ENCODE measurements at regions not wholly inside any gene's neighbourhood (a gene's known extent, or its start where the extent isn't known, plus 50 kb on each side); places are given as distances from the start of the nearest gene placed in this dataset.

DNA sequence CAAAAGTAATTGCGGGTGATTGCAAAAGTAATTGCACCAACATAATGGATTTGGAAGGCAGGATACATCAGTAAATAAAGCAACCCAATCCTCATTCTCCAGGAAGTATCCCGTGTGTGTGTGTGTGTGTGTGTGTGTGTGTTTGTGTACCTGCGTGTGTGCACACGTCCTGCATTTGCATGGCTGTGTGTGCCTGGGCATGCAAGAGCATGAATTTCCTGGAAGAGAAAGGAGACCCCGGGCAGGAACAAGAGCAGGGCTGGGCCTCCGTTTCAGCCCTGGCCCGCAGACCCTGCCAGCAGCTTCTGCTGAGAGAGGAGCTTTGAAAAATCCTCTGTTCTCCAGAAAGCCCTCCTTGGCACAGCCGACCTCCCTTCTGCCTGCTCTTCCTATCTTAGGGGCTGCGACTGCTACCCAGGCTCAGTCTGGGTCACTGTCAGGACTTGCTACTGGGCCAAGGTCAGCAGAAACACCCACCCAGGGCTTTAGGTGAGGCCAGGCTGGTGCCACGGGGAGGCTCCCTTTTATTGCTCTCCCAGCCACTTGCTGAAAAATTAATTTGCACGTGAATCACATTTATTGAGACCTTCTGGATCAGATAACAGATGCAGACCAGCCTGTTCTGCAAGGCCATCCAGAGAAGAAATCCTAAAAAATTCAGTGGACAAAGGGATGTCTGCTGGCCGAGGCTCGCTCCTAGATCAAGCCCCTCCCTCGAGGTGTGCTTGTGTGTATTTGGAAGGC, 258.3 kb downstream of the ZNF536 start:
- Histone ChIP-seq H3K4me3 (ENCODE audit: low read length) (no peak overlapping the region), H3K36me3 (ENCODE audit: insufficient read depth, low read length) (no peaks in the 10 kb centered on the region), H3K9ac (ENCODE audit: low read length) (no peak overlapping the region), H4K20me1 (ENCODE audit: insufficient read depth, low read depth, low read length) (no peaks in the 10 kb centered on the region), H3K9me3 (ENCODE audit: low read length) (no peaks in the 10 kb centered on the region), H3K27ac (ENCODE audit: low read length) (no peak overlapping the region), H2AFZ (ENCODE audit: low read length) (no peak overlapping the region), H3K79me2 (ENCODE audit: low read length) (no peaks in the 10 kb centered on the region), H3K4me2 (ENCODE audit: low read depth, low read length, poor library complexity, severe bottlenecking) (no peak overlapping the region), H3K4me1 (ENCODE audit: low read length) (0 out of 2 replicates have a peak, but pooled peaks cover 3% of the 10 kb centered on the region), H3K9me2 (replicated peaks; ENCODE audit: insufficient read depth, low read length) (no peaks in the 10 kb centered on the region), H3K27me3 (ENCODE audit: low read length) (no peaks in the 10 kb centered on the region)
- DNase-seq: no peak

- Histone ChIP-seq H3K27ac (ENCODE audit: low read length) (no peak overlapping the region), H2AFZ (ENCODE audit: low read length) (no peak overlapping the region), H3K9ac (ENCODE audit: low read length) (no peak overlapping the region), H3K9me2 (replicated peaks; ENCODE audit: insufficient read depth, low read length) (no peaks in the 10 kb centered on the region), H3K4me2 (ENCODE audit: low read depth, low read length, poor library complexity, severe bottlenecking) (no peak overlapping the region), H3K4me1 (ENCODE audit: low read length) (0 out of 2 replicates have a peak, but pooled peaks cover 3% of the 10 kb centered on the region), H3K9me3 (ENCODE audit: low read length) (no peaks in the 10 kb centered on the region), H3K4me3 (ENCODE audit: low read length) (no peak overlapping the region), H3K36me3 (ENCODE audit: insufficient read depth, low read length) (no peaks in the 10 kb centered on the region), H3K79me2 (ENCODE audit: low read length) (no peaks in the 10 kb centered on the region), H4K20me1 (ENCODE audit: insufficient read depth, low read depth, low read length) (no peaks in the 10 kb centered on the region), H3K27me3 (ENCODE audit: low read length) (no peaks in the 10 kb centered on the region)
- no peak for DNase-seq
Observed at GRCh38 chr19:30629086-30629485, 256.9 kb downstream of the ZNF536 start.

DNA sequence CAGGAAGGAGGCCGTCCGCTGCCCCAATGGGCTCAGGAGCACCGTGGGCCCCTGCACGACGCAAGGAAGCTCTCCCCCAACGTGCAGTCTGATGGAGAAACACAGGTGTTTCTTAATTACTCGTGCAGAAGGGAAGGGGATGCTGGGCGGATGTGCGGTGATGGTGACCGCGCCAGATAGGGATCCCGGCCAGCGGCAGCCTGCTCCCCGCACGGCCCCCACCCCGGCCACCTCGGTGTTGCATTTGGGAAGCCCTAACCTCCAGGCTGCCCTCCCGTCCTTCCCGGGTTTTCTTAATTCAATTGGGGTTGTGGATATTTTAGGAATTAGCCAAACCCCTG, 254.4 kb downstream of the ZNF536 start:
- Histone ChIP-seq H3K27me3 (ENCODE audit: low read length) (no peaks in the 10 kb centered on the region), H3K9me3 (ENCODE audit: low read length) (peaks cover 8% of the 10 kb centered on the region; the same call in 1 of the 2 replicates)

DNA sequence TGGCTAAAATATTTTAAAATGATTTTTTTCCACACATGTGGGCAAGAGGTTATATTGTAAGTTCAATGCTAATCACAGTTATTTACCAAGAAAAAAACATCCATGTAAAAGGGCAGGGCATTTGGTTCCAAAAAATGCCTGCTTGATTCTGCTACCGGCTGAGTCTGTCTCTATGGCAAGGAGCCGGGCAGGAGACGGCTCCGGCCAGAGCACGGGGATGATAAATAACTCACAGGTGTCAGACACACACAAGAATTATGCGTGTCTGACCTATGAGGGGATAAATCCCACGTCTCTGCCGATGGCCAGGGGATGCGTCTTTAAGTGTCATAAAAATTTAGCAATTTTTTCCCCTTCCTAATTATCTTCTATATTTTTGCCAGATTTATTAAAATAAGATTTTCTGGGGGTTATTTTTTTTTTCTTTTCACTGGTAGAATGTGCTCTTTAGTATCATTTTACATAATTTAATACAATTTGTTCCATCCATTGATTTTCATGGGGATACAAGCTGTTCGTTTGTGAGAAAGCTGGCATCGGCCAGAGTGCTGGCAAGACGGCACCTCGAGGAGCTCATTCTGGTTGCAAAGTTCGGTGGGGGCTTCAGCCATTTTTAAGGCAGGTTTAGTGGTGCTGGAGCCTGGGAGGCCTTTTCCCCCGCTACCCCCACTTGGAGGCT, 253.9 kb downstream of the ZNF536 start:
- H3K9ac ChIP-seq (ENCODE audit: low read length): no peak overlapping the region
- peaks cover 8% of the 10 kb centered on the region; the same call in 1 of the 2 replicates for H3K9me3 ChIP-seq (ENCODE audit: low read length)

More for the DNA sequence above, 254.4 kb downstream of the ZNF536 start:
- H3K9ac ChIP-seq (ENCODE audit: low read length): no peak overlapping the region
- H3K4me3 ChIP-seq (ENCODE audit: low read length): no peak overlapping the region
- no peak overlapping the region for H3K4me2 ChIP-seq (ENCODE audit: low read depth, low read length, poor library complexity, severe bottlenecking)
- no peaks in the 10 kb centered on the region for H3K79me2 ChIP-seq (ENCODE audit: low read length)
- no peak overlapping the region for H3K27ac ChIP-seq (ENCODE audit: low read length)
- no peak for DNase-seq
- no peak overlapping the region for H2AFZ ChIP-seq (ENCODE audit: low read length)
- no peaks in the 10 kb centered on the region for H3K9me2 ChIP-seq (replicated peaks; ENCODE audit: insufficient read depth, low read length)
- no peaks in the 10 kb centered on the region for H4K20me1 ChIP-seq (ENCODE audit: insufficient read depth, low read depth, low read length)
- H3K4me1 ChIP-seq (ENCODE audit: low read length): 0 out of 2 replicates have a peak, but pooled peaks cover 3% of the 10 kb centered on the region
- H3K36me3 ChIP-seq (ENCODE audit: insufficient read depth, low read length): no peaks in the 10 kb centered on the region; the same call in 1 of the 2 replicates

GRCh38 chr19:30622276-30622675, 250.1 kb downstream of the ZNF536 start:
- H3K36me3 ChIP-seq (ENCODE audit: insufficient read depth, low read length): no peaks in the 10 kb centered on the region; the same call in 1 of the 2 replicates
- no peak overlapping the region for H3K4me2 ChIP-seq (ENCODE audit: low read depth, low read length, poor library complexity, severe bottlenecking)
- no peaks in the 10 kb centered on the region for H4K20me1 ChIP-seq (ENCODE audit: insufficient read depth, low read depth, low read length)
- DNase-seq: no peak
- H3K27me3 ChIP-seq (ENCODE audit: low read length): no peaks in the 10 kb centered on the region
- no peaks in the 10 kb centered on the region for H3K9me2 ChIP-seq (replicated peaks; ENCODE audit: insufficient read depth, low read length)
- H3K27ac ChIP-seq (ENCODE audit: low read length): no peak overlapping the region
- peaks cover 8% of the 10 kb centered on the region; the same call in 1 of the 2 replicates for H3K9me3 ChIP-seq (ENCODE audit: low read length)
- no peaks in the 10 kb centered on the region for H3K4me1 ChIP-seq (ENCODE audit: low read length)
- no peak overlapping the region for H3K9ac ChIP-seq (ENCODE audit: low read length)
- no peaks in the 10 kb centered on the region for H3K79me2 ChIP-seq (ENCODE audit: low read length)
- H2AFZ ChIP-seq (ENCODE audit: low read length): no peak overlapping the region
- H3K4me3 ChIP-seq (ENCODE audit: low read length): no peak overlapping the region

More for the DNA sequence above, 253.9 kb downstream of the ZNF536 start:
- Histone ChIP-seq H4K20me1 (ENCODE audit: insufficient read depth, low read depth, low read length) (no peaks in the 10 kb centered on the region), H3K27me3 (ENCODE audit: low read length) (no peaks in the 10 kb centered on the region), H3K4me3 (ENCODE audit: low read length) (no peak overlapping the region), H3K27ac (ENCODE audit: low read length) (no peak overlapping the region), H3K4me1 (ENCODE audit: low read length) (0 out of 2 replicates have a peak, but pooled peaks cover 3% of the 10 kb centered on the region), H2AFZ (ENCODE audit: low read length) (no peak overlapping the region), H3K9me2 (replicated peaks; ENCODE audit: insufficient read depth, low read length) (no peaks in the 10 kb centered on the region), H3K4me2 (ENCODE audit: low read depth, low read length, poor library complexity, severe bottlenecking) (no peak overlapping the region), H3K36me3 (ENCODE audit: insufficient read depth, low read length) (no peaks in the 10 kb centered on the region; the same call in 1 of the 2 replicates), H3K79me2 (ENCODE audit: low read length) (no peaks in the 10 kb centered on the region)
- no peak for DNase-seq

DNA sequence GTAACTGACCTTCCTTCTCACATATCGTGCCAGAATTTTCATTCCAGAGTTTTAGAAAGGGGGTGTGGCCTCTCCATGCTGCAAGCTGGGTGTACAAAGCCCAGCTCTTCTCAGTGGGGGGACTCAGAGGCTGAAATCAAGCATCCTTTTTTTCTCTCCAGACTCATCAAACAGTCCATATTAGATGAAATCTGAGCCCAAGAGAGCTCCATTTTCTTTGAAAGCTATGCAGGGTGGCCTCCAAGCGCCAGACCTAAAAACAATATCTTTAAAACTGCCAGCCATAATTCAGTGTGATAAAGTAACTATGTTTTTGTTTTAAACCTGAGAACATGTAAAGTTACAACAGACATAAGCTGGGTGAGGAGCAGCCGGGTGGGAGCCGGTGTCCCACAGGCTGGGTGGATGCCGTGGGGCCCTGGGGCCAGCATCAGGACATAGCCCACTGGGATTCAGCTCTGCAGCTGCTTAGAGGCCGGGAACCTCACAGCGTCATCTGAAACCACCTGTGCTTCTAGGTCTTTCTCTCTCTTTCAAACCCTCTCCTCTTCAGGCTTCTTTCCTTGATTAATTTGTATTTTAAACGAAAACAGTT, 249.2 kb downstream of the ZNF536 start:
- H3K9me3 ChIP-seq (ENCODE audit: low read length): peaks cover 8% of the 10 kb centered on the region; the same call in 1 of the 2 replicates
- no peaks in the 10 kb centered on the region for H3K9me2 ChIP-seq (replicated peaks; ENCODE audit: insufficient read depth, low read length)
- no peak overlapping the region for H3K4me3 ChIP-seq (ENCODE audit: low read length)
- H4K20me1 ChIP-seq (ENCODE audit: insufficient read depth, low read depth, low read length): no peaks in the 10 kb centered on the region
- no peaks in the 10 kb centered on the region for H3K27me3 ChIP-seq (ENCODE audit: low read length)
- H3K4me1 ChIP-seq (ENCODE audit: low read length): no peaks in the 10 kb centered on the region
- no peaks in the 10 kb centered on the region for H3K79me2 ChIP-seq (ENCODE audit: low read length)
- H3K9ac ChIP-seq (ENCODE audit: low read length): no peak overlapping the region
- no peak overlapping the region for H3K27ac ChIP-seq (ENCODE audit: low read length)
- no peak for DNase-seq
- no peaks in the 10 kb centered on the region; the same call in 1 of the 2 replicates for H3K36me3 ChIP-seq (ENCODE audit: insufficient read depth, low read length)
- H2AFZ ChIP-seq (ENCODE audit: low read length): no peak overlapping the region
- H3K4me2 ChIP-seq (ENCODE audit: low read depth, low read length, poor library complexity, severe bottlenecking): no peak overlapping the region

GRCh38 chr19:30620354-30620753, 248.2 kb downstream of the ZNF536 start:
- no peak overlapping the region for H3K4me3 ChIP-seq (ENCODE audit: low read length)
- no peaks in the 10 kb centered on the region for H3K27me3 ChIP-seq (ENCODE audit: low read length)
- H4K20me1 ChIP-seq (ENCODE audit: insufficient read depth, low read depth, low read length): no peaks in the 10 kb centered on the region
- peaks cover 8% of the 10 kb centered on the region; the same call in 1 of the 2 replicates for H3K9me3 ChIP-seq (ENCODE audit: low read length)
- no peak overlapping the region for H3K9ac ChIP-seq (ENCODE audit: low read length)
- H3K4me2 ChIP-seq (ENCODE audit: low read depth, low read length, poor library complexity, severe bottlenecking): no peak overlapping the region
- H3K36me3 ChIP-seq (ENCODE audit: insufficient read depth, low read length): no peaks in the 10 kb centered on the region; the same call in 1 of the 2 replicates
- no peaks in the 10 kb centered on the region for H3K9me2 ChIP-seq (replicated peaks; ENCODE audit: insufficient read depth, low read length)
- H2AFZ ChIP-seq (ENCODE audit: low read length): no peak overlapping the region
- no peaks in the 10 kb centered on the region for H3K79me2 ChIP-seq (ENCODE audit: low read length)
- DNase-seq: no peak
- no peak overlapping the region for H3K27ac ChIP-seq (ENCODE audit: low read length)
- H3K4me1 ChIP-seq (ENCODE audit: low read length): no peaks in the 10 kb centered on the region

GRCh38 chr19:30609656-30610270, 237.6 kb downstream of the ZNF536 start:
- H3K9me3 ChIP-seq (ENCODE audit: low read length): no peaks in the 10 kb centered on the region
- H3K27me3 ChIP-seq (ENCODE audit: low read length): no peaks in the 10 kb centered on the region
- no peak overlapping the region for H3K4me3 ChIP-seq (ENCODE audit: low read length)
- H2AFZ ChIP-seq (ENCODE audit: low read length): no peak overlapping the region
- H3K79me2 ChIP-seq (ENCODE audit: low read length): no peaks in the 10 kb centered on the region
- H3K4me2 ChIP-seq (ENCODE audit: low read depth, low read length, poor library complexity, severe bottlenecking): no peak overlapping the region
- H3K36me3 ChIP-seq (ENCODE audit: insufficient read depth, low read length): no peaks in the 10 kb centered on the region
- H3K9ac ChIP-seq (ENCODE audit: low read length): no peak overlapping the region
- no peak for DNase-seq
- H3K27ac ChIP-seq (ENCODE audit: low read length): no peak overlapping the region
- H3K4me1 ChIP-seq (ENCODE audit: low read length): no peaks in the 10 kb centered on the region
- no peaks in the 10 kb centered on the region for H4K20me1 ChIP-seq (ENCODE audit: insufficient read depth, low read depth, low read length)
- no peaks in the 10 kb centered on the region for H3K9me2 ChIP-seq (replicated peaks; ENCODE audit: insufficient read depth, low read length)

Measured in Karpas-422 (cell line).